Tibial artery (tissue), 4 donors: ENCODE measurements at regions not wholly inside any gene's neighbourhood (a gene's known extent, or its start where the extent isn't known, plus 50 kb on each side); places are given as distances from the start of the nearest gene placed in this dataset.

ENCODE experiments used
- DNase-seq, 2 donors: peaks; one replicate each; pipeline ENCODE4 v3.0.0-alpha.2; 2019
- H3K27ac ChIP-seq, 2 donors: fragments of 200-600 bp; sonication (generic) in 1 of 2; 1 replicate in 1 of 2; 2 replicates in 1 of 2; pipeline ENCODE4 v1.5.1; 2018 to 2019; ENCODE audit warnings: mild to moderate bottlenecking in 1 of 2
- H3K27me3 ChIP-seq, 2 donors: fragments of 200-600 bp; sonication (generic) in 1 of 2; one replicate each; pipeline versions ENCODE4 v1.5.1 to v1.6.0; 2016 to 2019
- H3K36me3 ChIP-seq, 3 donors: fragments of 200-600 bp; sonication (generic) in 2 of 3; one replicate each; pipeline ENCODE4 v1.5.1; 2016 to 2019; ENCODE audit warnings: mild to moderate bottlenecking in 2 of 3
- H3K4me1 ChIP-seq, 4 donors: fragments of 200-600 bp; sonication (generic) in 2 of 4; 1 replicate in 3 of 4; 2 replicates in 1 of 4; pipeline ENCODE4 v1.5.1; 2016 to 2019
- H3K4me3 ChIP-seq, 2 donors: fragments of 200-600 bp; sonication (generic) in 1 of 2; 1 replicate in 1 of 2; 2 replicates in 1 of 2; pipeline ENCODE4 v1.5.1; 2018 to 2019; ENCODE audit warnings: mild to moderate bottlenecking in 2 of 2
- H3K9me3 ChIP-seq, 3 donors: fragments of 200-600 bp; sonication (generic) in 1 of 3; one replicate each; pipeline ENCODE4 v1.5.1; 2016 to 2019
- intact Hi-C: fragments of 100-400 bp; cut with DNase I; formaldehyde crosslinking; loops from one replicate; pipeline ENCODE4 v1.15.0; 2023; ENCODE audit warnings: low total_unique reads
- TF ChIP-seq, protein P1 (sequence below), 2 experiments: fragments of 200-600 bp in 1 of 2; fragments of 450-650 bp in 1 of 2; IDR thresholded peaks; one replicate each; pipeline ENCODE4 v1.5.1; 2017 to 2019; ENCODE audit warnings: antibody characterized with exemption in 2 of 2, mild to moderate bottlenecking in 1 of 2, moderate library complexity in 1 of 2

- TF ChIP-seq, protein P1, sequence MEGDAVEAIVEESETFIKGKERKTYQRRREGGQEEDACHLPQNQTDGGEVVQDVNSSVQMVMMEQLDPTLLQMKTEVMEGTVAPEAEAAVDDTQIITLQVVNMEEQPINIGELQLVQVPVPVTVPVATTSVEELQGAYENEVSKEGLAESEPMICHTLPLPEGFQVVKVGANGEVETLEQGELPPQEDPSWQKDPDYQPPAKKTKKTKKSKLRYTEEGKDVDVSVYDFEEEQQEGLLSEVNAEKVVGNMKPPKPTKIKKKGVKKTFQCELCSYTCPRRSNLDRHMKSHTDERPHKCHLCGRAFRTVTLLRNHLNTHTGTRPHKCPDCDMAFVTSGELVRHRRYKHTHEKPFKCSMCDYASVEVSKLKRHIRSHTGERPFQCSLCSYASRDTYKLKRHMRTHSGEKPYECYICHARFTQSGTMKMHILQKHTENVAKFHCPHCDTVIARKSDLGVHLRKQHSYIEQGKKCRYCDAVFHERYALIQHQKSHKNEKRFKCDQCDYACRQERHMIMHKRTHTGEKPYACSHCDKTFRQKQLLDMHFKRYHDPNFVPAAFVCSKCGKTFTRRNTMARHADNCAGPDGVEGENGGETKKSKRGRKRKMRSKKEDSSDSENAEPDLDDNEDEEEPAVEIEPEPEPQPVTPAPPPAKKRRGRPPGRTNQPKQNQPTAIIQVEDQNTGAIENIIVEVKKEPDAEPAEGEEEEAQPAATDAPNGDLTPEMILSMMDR (IDR thresholded peaks at IDR 0.05), result no peak
- peak in 1 of 2 donors; percentile 58 for DNase-seq
- H3K27me3 ChIP-seq, result no peaks in the 10 kb centered on the region
- peaks cover 3 to 57% (median 45%) of the 10 kb centered on the region in 4 donors for H3K4me1 ChIP-seq
- H3K27ac ChIP-seq, result peak overlapping the region; percentile 87
- no peaks in the 10 kb centered on the region for H3K9me3 ChIP-seq
- intact Hi-C loops, result loop anchor here (5.0 to 10.0 kb wide), 2 partner anchors 93 to 455 kb away; no protein-coding TSS in a partner anchor
- H3K4me3 ChIP-seq, result no peak overlapping the region
- H3K36me3 ChIP-seq, result no peaks in the 10 kb centered on the region
Measured at GRCh38 chr1:234989479-234990327, 138.9 kb downstream of the TOMM20 start.

DNA sequence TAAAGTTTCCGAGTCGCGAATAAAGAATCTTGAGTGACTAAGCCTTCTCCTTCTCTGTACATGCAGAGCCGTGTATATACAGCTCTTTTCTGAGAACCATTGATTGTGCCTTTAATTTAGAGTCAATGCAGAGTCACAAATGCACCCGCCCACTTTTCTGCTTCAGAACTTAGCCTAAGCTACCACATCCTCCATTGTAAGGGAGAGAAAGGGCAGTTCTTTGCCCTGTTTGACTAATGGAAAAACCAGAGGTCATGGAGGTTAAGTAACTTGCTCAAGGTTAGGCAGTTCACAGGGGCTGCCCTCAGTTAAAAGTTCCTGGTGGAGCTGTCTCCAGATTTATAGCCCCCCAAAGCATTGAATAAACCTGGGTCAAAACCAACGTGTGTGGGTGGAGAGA lies 139.6 kb downstream of the TOMM20 start:
- peak overlapping the region; percentile 87 for H3K27ac ChIP-seq
- TF ChIP-seq, protein P1 (IDR thresholded peaks at IDR 0.05), result no peak
- DNase-seq, result no peak
- H3K36me3 ChIP-seq, result no peaks in the 10 kb centered on the region
- H3K4me3 ChIP-seq, result no peak overlapping the region
- peaks cover 3 to 64% (median 49%) of the 10 kb centered on the region in 4 donors for H3K4me1 ChIP-seq
- H3K27me3 ChIP-seq, result no peaks in the 10 kb centered on the region
- intact Hi-C loops, result loop anchor here (5.0 to 10.0 kb wide), 2 partner anchors 93 to 454 kb away; no protein-coding TSS in a partner anchor
- no peaks in the 10 kb centered on the region for H3K9me3 ChIP-seq

DNA sequence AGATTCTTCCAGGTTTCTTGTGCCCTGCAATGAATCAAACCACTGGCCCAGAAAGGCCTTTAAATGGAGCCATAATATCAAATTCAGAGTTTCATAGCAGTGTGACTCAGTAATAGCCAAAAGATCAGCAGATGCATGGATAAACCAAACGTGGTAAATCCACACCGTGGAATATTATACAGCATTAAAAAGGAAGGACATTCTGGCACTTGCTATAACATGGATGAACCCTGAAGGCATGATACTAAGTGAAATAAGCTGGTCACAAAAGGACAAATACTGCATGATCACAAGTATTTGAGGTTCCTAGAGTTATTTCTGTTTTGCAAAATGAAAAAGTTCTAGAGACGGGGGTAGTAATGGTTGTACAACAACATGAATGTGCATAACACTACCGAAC lies 140.1 kb downstream of the TOMM20 start:
- Histone ChIP-seq H3K27me3 (no peaks in the 10 kb centered on the region), H3K36me3 (no peaks in the 10 kb centered on the region), H3K4me1 (peaks cover 3 to 68% (median 50%) of the 10 kb centered on the region in 4 donors), H3K4me3 (no peak overlapping the region), H3K9me3 (no peaks in the 10 kb centered on the region), H3K27ac (peak overlapping the region; percentile 87)
- intact Hi-C loops, result loop anchor here (5.0 to 10.0 kb wide), 2 partner anchors 94 to 454 kb away; no protein-coding TSS in a partner anchor
- TF ChIP-seq, protein P1 (IDR thresholded peaks at IDR 0.05), result no peak
- no peak for DNase-seq

GRCh38 chr1:234988155-234988517 lies 140.5 kb downstream of the TOMM20 start:
- H3K27ac ChIP-seq, result peak overlapping the region; percentile 87
- no peaks in the 10 kb centered on the region for H3K9me3 ChIP-seq
- intact Hi-C loops, result loop anchor here (5.0 to 10.0 kb wide), 2 partner anchors 94 to 453 kb away; no protein-coding TSS in a partner anchor
- no peaks in the 10 kb centered on the region for H3K36me3 ChIP-seq
- no peaks in the 10 kb centered on the region for H3K27me3 ChIP-seq
- TF ChIP-seq, protein P1 (IDR thresholded peaks at IDR 0.05), result no peak
- DNase-seq, result no peak
- peaks cover 3 to 72% (median 50%) of the 10 kb centered on the region in 4 donors for H3K4me1 ChIP-seq
- H3K4me3 ChIP-seq, result no peak overlapping the region

DNA sequence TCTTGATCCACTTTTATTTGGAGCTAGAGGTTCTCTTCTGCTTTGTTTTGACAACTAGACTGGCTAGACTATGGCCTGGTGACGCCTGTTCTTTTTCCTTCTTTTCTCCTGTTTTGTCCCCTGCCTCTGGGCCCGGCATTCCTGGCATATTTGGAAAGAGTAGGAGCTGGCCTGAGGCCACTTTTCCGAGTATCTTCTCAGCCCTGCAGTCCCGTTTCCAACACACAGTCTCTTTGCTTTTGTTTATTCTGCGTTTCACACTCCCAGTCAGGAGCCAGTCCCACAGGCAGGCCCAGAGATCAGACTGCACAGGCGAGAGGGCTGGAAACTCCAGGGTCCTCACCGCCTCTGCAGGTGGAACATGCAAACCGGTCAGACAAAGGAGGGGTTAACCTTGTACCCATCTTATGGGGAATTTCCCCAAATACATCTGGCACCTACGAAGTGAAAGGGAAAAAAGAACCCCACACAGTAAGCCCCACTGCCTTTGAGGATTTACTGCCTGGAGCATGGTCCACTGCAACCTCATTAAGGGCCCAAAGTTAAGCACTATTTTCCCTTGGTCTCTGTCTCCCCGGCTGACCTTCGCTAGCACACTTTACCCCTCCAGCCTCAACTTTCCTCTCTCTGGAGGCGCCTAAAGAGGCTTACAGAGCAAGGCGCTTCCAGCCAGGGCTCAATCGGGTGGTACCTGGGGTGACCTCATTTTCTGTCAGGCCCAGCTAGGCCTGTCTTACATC lies 141.1 kb downstream of the TOMM20 start:
- DNase-seq, result peak; percentile 85 to 93
- TF ChIP-seq, protein P1 (IDR thresholded peaks at IDR 0.05), result peak in 1 of 2 experiments; percentile 9
- peaks cover 3 to 77% (median 50%) of the 10 kb centered on the region in 4 donors for H3K4me1 ChIP-seq
- peak overlapping the region; percentile 87 for H3K27ac ChIP-seq
- intact Hi-C loops, result loop anchor here (2.0 to 10.0 kb wide), 3 partner anchors 69 to 453 kb away; no protein-coding TSS in a partner anchor
- no peak overlapping the region for H3K4me3 ChIP-seq
- no peaks in the 10 kb centered on the region for H3K27me3 ChIP-seq
- no peaks in the 10 kb centered on the region for H3K9me3 ChIP-seq
- no peaks in the 10 kb centered on the region for H3K36me3 ChIP-seq
